GM12878 (cell line): ENCODE measurements at regions not wholly inside any gene's neighbourhood (a gene's known extent, or its start where the extent isn't known, plus 50 kb on each side); places are given as distances from the start of the nearest gene placed in this dataset.
A peak's percentile ranks its signal among the peaks of the same experiment; 100 is the strongest.

Source experiments
- ATF7 ChIP-seq: fragments of 450-650 bp; IDR thresholded peaks from 2 replicates; pipeline ENCODE4 v1.6.1; 2016; ENCODE audit warnings: low read depth, mild to moderate bottlenecking
- CBFB ChIP-seq: IDR thresholded peaks from 2 replicates; pipeline ENCODE4 v1.6.1; 2016; ENCODE audit warnings: antibody characterized with exemption, low read depth
- CHD4 ChIP-seq: fragments of 200-600 bp; sonication (generic); IDR thresholded peaks from 2 replicates; pipeline ENCODE4 v1.6.1; 2016; ENCODE audit warnings: mild to moderate bottlenecking
- CREM ChIP-seq: IDR thresholded peaks from 2 replicates; pipeline ENCODE4 v1.6.1; 2014; ENCODE audit warnings: antibody characterized with exemption, low read depth
- DPF2 ChIP-seq: fragments of 450-650 bp; IDR thresholded peaks from 2 replicates; pipeline ENCODE4 v1.6.1; 2017; ENCODE audit warnings: mild to moderate bottlenecking
- EGR1 ChIP-seq, 2 experiments: IDR thresholded peaks; 1 replicate in 1 of 2; 2 replicates in 1 of 2; pipeline ENCODE4 v1.6.1; 2011 to 2012; ENCODE audit warnings: low read depth in 2 of 2, low read length in 2 of 2, borderline replicate concordance in 1 of 2, mild to moderate bottlenecking in 1 of 2, moderate library complexity in 1 of 2
- GATAD2B ChIP-seq: fragments of 450-650 bp; conservative IDR thresholded peaks from 2 replicates; pipeline ENCODE4 v1.6.1; 2017; ENCODE audit warnings: low read depth, mild to moderate bottlenecking, moderate library complexity
- MXI1 ChIP-seq: fragments of 150-350 bp; IDR thresholded peaks from 2 replicates; pipeline ENCODE4 v1.6.1; 2011; ENCODE audit warnings: low read depth, mild to moderate bottlenecking, inconsistent platforms, low read length, improper control_type of control experiment
- NBN ChIP-seq: fragments of 450-650 bp; IDR thresholded peaks from 2 replicates; pipeline ENCODE4 v1.6.1; 2016
- NFYB ChIP-seq: IDR thresholded peaks from 2 replicates; pipeline ENCODE4 v1.6.1; 2011; ENCODE audit warnings: low read depth, mild to moderate bottlenecking, low read length, improper control_type of control experiment, moderate library complexity; ENCODE audit not compliant: insufficient read depth
- NR2F1 ChIP-seq: fragments of 450-650 bp; conservative IDR thresholded peaks from 2 replicates; pipeline ENCODE4 v1.6.1; 2017; ENCODE audit warnings: mild to moderate bottlenecking
- PAX8 ChIP-seq: fragments of 450-650 bp; IDR thresholded peaks from 2 replicates; pipeline ENCODE4 v1.6.1; 2017; ENCODE audit warnings: mild to moderate bottlenecking, moderate library complexity
- RUNX3 ChIP-seq: IDR thresholded peaks from 2 replicates; pipeline ENCODE4 v1.6.1; 2012; ENCODE audit warnings: low read length, inconsistent platforms
- STAT1 ChIP-seq: fragments of 450-650 bp; conservative IDR thresholded peaks from 2 replicates; pipeline ENCODE4 v1.6.1; 2014; ENCODE audit warnings: antibody characterized with exemption, mild to moderate bottlenecking
- STAT3 ChIP-seq: IDR thresholded peaks from 2 replicates; pipeline ENCODE4 v1.6.1; 2011; ENCODE audit warnings: low read depth, low read length, improper control_type of control experiment
- TBL1XR1 ChIP-seq: IDR thresholded peaks from 2 replicates; pipeline ENCODE4 v1.6.1; 2012; ENCODE audit warnings: low read depth, low read length, improper control_type of control experiment
- WRNIP1 ChIP-seq: IDR thresholded peaks from 2 replicates; pipeline ENCODE4 v1.6.1; 2011; ENCODE audit warnings: low read depth, low read length, improper control_type of control experiment, borderline replicate concordance
- ZNF207 ChIP-seq: fragments of 450-650 bp; IDR thresholded peaks from 2 replicates; pipeline ENCODE4 v1.6.1; 2014; ENCODE audit warnings: antibody characterized with exemption, mild to moderate bottlenecking, borderline replicate concordance
- ZNF274 ChIP-seq: IDR thresholded peaks from one replicate; pipeline ENCODE4 v1.8.0; 2011; ENCODE audit not compliant: insufficient read length, insufficient read depth
- ZNF384 ChIP-seq: IDR thresholded peaks from 2 replicates; pipeline ENCODE4 v1.6.1; 2012; ENCODE audit warnings: low read depth, mild to moderate bottlenecking, low read length, improper control_type of control experiment, borderline replicate concordance
- ZSCAN29 ChIP-seq: fragments of 450-650 bp; IDR thresholded peaks from 2 replicates; pipeline ENCODE4 v1.6.1; 2017; ENCODE audit warnings: mild to moderate bottlenecking, moderate library complexity
- TF ChIP-seq, protein P1 (sequence below): fragments of 450-650 bp; IDR thresholded peaks from 2 replicates; pipeline ENCODE4 v1.6.1; 2014; ENCODE audit warnings: mild to moderate bottlenecking
- TF ChIP-seq, protein P2 (sequence below): IDR thresholded peaks from 2 replicates; pipeline ENCODE4 v1.6.1; 2011; ENCODE audit warnings: borderline replicate concordance, low read depth, mild to moderate bottlenecking, moderate library complexity, mixed read lengths, low read length; ENCODE audit not compliant: insufficient read depth; ENCODE audit errors: extremely low read length
- TF ChIP-seq, protein P3 (sequence below): fragments of 450-650 bp; IDR thresholded peaks from 2 replicates; pipeline ENCODE4 v1.6.1; 2016; ENCODE audit warnings: mild to moderate bottlenecking
- TF ChIP-seq, protein P4 (sequence below): fragments of 450-650 bp; IDR thresholded peaks from 2 replicates; pipeline ENCODE4 v1.6.1; 2017; ENCODE audit warnings: borderline replicate concordance
- TF ChIP-seq, protein P5 (sequence below): fragments of 150-350 bp; IDR thresholded peaks from 2 replicates; pipeline ENCODE4 v1.6.1; 2014; ENCODE audit warnings: mild to moderate bottlenecking, low read depth, low read length
- TF ChIP-seq, protein P6 (sequence below): IDR thresholded peaks from 2 replicates; pipeline ENCODE4 v1.6.1; 2012; ENCODE audit warnings: low read depth, low read length, improper control_type of control experiment

DNA sequence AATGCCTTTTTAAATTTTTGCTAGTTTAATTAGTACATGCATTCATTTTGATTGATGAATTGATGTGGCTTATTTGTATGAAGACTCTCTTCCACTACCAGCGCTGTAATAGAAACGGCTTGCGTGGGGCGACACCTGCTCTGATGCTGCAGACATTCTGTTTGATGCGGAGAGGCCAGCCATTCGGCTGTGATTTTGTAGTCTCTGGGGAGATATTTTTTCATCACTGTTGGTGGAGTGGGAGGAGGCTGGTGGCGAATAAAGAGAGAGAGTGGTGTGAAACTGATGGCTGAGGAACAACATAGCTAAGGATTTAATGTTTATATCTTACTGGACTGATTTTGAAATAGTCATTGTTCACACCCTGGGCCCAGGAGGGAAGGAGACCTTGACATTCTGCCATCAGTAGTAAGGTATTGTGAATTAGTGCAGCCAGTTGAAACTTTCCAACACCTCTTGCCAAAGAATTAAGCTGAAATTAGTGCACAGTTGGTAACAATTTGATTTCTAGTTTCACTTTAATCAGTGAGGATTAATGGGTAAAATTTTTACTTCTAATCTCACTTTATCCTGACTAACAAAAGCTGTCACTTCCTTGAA, 224.1 kb downstream of the MTX2 start (continued):
- TF ChIP-seq, protein P1, sequence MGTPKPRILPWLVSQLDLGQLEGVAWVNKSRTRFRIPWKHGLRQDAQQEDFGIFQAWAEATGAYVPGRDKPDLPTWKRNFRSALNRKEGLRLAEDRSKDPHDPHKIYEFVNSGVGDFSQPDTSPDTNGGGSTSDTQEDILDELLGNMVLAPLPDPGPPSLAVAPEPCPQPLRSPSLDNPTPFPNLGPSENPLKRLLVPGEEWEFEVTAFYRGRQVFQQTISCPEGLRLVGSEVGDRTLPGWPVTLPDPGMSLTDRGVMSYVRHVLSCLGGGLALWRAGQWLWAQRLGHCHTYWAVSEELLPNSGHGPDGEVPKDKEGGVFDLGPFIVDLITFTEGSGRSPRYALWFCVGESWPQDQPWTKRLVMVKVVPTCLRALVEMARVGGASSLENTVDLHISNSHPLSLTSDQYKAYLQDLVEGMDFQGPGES: no peak
- TF ChIP-seq, protein P2, sequence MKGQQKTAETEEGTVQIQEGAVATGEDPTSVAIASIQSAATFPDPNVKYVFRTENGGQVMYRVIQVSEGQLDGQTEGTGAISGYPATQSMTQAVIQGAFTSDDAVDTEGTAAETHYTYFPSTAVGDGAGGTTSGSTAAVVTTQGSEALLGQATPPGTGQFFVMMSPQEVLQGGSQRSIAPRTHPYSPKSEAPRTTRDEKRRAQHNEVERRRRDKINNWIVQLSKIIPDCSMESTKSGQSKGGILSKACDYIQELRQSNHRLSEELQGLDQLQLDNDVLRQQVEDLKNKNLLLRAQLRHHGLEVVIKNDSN: no peak
- TF ChIP-seq PAX8: no peak
- peak; percentile 25; the same call in 1 of the 2 replicates for TF ChIP-seq ATF7
- TF ChIP-seq STAT1: no peak
- TF ChIP-seq, protein P3, sequence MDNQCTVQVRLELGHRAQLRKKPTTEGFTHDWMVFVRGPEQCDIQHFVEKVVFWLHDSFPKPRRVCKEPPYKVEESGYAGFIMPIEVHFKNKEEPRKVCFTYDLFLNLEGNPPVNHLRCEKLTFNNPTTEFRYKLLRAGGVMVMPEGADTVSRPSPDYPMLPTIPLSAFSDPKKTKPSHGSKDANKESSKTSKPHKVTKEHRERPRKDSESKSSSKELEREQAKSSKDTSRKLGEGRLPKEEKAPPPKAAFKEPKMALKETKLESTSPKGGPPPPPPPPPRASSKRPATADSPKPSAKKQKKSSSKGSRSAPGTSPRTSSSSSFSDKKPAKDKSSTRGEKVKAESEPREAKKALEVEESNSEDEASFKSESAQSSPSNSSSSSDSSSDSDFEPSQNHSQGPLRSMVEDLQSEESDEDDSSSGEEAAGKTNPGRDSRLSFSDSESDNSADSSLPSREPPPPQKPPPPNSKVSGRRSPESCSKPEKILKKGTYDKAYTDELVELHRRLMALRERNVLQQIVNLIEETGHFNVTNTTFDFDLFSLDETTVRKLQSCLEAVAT: peak; percentile 61; the same call in 1 of the 2 replicates
- TF ChIP-seq, protein P4, sequence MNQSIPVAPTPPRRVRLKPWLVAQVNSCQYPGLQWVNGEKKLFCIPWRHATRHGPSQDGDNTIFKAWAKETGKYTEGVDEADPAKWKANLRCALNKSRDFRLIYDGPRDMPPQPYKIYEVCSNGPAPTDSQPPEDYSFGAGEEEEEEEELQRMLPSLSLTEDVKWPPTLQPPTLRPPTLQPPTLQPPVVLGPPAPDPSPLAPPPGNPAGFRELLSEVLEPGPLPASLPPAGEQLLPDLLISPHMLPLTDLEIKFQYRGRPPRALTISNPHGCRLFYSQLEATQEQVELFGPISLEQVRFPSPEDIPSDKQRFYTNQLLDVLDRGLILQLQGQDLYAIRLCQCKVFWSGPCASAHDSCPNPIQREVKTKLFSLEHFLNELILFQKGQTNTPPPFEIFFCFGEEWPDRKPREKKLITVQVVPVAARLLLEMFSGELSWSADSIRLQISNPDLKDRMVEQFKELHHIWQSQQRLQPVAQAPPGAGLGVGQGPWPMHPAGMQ: no peak
- no peak for TF ChIP-seq CBFB
- no peak for TF ChIP-seq ZNF207
- no peak for TF ChIP-seq MXI1
- 0 out of 2 replicates have a peak, but pooled peaks have one; percentile 26 for TF ChIP-seq DPF2
- no peak for TF ChIP-seq NR2F1
- TF ChIP-seq, protein P5, sequence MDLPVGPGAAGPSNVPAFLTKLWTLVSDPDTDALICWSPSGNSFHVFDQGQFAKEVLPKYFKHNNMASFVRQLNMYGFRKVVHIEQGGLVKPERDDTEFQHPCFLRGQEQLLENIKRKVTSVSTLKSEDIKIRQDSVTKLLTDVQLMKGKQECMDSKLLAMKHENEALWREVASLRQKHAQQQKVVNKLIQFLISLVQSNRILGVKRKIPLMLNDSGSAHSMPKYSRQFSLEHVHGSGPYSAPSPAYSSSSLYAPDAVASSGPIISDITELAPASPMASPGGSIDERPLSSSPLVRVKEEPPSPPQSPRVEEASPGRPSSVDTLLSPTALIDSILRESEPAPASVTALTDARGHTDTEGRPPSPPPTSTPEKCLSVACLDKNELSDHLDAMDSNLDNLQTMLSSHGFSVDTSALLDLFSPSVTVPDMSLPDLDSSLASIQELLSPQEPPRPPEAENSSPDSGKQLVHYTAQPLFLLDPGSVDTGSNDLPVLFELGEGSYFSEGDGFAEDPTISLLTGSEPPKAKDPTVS: no peak
- TF ChIP-seq, protein P6, sequence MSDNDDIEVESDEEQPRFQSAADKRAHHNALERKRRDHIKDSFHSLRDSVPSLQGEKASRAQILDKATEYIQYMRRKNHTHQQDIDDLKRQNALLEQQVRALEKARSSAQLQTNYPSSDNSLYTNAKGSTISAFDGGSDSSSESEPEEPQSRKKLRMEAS: no peak
- peak; percentile 47; the same call in 1 of the 2 replicates for TF ChIP-seq CREM
- no peak for TF ChIP-seq EGR1 (IDR thresholded peaks at IDR 0.05; ENCODE audit: borderline replicate concordance in 1 of 2, low read depth in 2 of 2, low read length in 2 of 2)
- TF ChIP-seq STAT3: no peak
- no peak for TF ChIP-seq NFYB
- TF ChIP-seq ZSCAN29: no peak
- no peak for TF ChIP-seq TBL1XR1
- TF ChIP-seq ZNF384: peak; percentile 81
- TF ChIP-seq RUNX3: 0 out of 2 replicates have a peak, but pooled peaks have one; percentile 17
- no peak for TF ChIP-seq WRNIP1
- no peak for TF ChIP-seq ZNF274
- peak; percentile 33; the same call in 1 of the 2 replicates for TF ChIP-seq NBN
- no peak for TF ChIP-seq GATAD2B
- no peak for TF ChIP-seq CHD4
